GM12873 (cell line): ENCODE measurements at regions not wholly inside any gene's neighbourhood (a gene's known extent, or its start where the extent isn't known, plus 50 kb on each side); places are given as distances from the start of the nearest gene placed in this dataset.

Source experiments
- TF ChIP-seq, protein P1 (sequence below): IDR thresholded peaks from 2 replicates; pipeline ENCODE4 v1.5.1; 2012; ENCODE audit warnings: low read depth, mild to moderate bottlenecking, moderate library complexity, low read length, control low read depth; ENCODE audit not compliant: insufficient read depth; ENCODE audit errors: missing control alignments

DNA sequence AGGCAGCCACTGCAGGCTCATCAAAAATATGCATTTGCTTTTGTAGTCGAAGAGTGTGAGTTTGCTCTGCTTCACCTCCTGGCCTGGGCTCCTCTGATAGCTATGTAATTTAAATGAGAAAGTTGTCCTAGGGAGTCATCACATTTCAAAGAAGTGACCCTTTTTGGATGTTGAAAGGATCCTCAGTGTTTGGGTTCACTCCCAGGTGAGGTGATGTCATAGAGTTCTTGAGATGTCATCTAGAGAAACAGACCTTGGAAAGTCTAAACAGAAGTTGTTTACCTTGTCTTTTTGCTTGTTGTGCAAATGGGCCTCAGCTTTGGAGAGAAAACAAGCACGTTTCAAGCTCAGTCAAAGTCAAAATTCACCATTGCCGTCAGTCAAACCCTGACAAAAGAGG is 92.0 kb upstream of the BARHL2 start:
- TF ChIP-seq, protein P1, sequence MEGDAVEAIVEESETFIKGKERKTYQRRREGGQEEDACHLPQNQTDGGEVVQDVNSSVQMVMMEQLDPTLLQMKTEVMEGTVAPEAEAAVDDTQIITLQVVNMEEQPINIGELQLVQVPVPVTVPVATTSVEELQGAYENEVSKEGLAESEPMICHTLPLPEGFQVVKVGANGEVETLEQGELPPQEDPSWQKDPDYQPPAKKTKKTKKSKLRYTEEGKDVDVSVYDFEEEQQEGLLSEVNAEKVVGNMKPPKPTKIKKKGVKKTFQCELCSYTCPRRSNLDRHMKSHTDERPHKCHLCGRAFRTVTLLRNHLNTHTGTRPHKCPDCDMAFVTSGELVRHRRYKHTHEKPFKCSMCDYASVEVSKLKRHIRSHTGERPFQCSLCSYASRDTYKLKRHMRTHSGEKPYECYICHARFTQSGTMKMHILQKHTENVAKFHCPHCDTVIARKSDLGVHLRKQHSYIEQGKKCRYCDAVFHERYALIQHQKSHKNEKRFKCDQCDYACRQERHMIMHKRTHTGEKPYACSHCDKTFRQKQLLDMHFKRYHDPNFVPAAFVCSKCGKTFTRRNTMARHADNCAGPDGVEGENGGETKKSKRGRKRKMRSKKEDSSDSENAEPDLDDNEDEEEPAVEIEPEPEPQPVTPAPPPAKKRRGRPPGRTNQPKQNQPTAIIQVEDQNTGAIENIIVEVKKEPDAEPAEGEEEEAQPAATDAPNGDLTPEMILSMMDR: no peak

DNA sequence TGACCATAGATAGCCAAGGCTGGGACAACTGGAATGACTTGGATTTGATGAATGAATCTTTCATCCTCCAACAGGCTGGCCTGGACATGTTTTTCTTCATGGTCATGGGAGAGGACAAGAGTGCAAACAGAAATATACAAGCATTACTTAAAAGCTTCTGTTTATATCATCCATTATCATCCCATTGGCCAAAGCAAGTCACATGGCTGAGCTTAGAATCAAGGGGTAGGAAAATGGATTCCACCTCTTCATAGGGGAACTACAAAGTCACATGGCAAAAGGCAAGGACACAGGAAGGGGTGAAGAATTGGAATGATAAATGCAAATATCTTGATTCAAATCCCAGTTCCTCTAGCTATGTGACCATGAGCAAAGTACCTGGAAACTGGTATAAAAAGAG is 90.2 kb upstream of the BARHL2 start:
- TF ChIP-seq, protein P1: no peak

- TF ChIP-seq, protein P1: no peak
Observed at GRCh38 chr1:90802622-90803021, 85.5 kb upstream of the BARHL2 start.

- TF ChIP-seq, protein P1: no peak
Observed at GRCh38 chr1:90800012-90800717, 83.1 kb upstream of the BARHL2 start.

DNA sequence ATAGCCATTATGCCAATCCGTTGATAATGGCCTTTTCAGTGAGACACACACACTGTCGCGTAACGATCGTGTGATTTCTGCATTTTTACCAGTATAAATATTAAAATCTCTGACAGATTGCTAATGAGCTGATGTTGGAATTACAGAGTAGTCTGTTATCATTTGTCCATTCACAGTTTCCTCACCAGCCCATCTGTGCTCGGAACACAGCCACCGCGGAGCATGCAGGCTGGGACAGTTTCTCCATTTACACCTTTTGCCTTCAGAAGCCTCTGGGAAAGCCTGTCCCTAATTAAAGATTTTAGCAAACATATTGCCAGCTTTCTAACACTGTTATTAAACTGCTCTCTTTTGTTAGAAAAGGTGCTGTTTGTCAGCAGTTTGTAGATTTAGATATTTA is 82.2 kb upstream of the BARHL2 start:
- TF ChIP-seq, protein P1: no peak

DNA sequence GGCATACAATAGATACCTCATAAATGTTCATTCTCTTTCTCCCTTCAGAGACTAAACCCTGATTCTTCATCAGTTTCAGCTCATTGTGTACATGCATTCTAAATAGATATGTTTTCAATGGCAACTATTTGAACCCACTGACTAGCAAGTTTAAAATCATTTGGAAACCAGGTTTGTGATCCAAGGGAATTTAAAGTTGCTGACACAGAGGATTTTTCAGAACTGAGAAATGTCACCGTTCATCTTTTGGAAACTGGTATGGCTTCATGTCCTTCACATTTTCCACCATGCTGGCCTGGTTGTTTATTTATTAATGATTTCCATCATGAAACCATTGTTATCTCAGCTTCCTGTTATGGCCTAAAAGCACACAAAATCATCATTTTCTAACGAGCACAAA is 81.8 kb upstream of the BARHL2 start:
- TF ChIP-seq, protein P1: no peak

GRCh38 chr1:90798344-90798743 is 81.2 kb upstream of the BARHL2 start:
- TF ChIP-seq, protein P1: no peak
